Fibroblast of lung (primary cell): ENCODE measurements at regions not wholly inside any gene's neighbourhood (a gene's known extent, or its start where the extent isn't known, plus 50 kb on each side); places are given as distances from the start of the nearest gene placed in this dataset.

Experiments
- CTCF ChIP-seq, 2 donors: IDR thresholded peaks in 1 of 2; conservative IDR thresholded peaks in 1 of 2; 1 replicate in 1 of 2; 2 replicates in 1 of 2; pipeline ENCODE4 v1.5.1; 2011 to 2012; ENCODE audit warnings: low read length in 2 of 2, control low read depth in 1 of 2, inconsistent platforms in 1 of 2, low read depth in 1 of 2, mild to moderate bottlenecking in 1 of 2
- EZH2 ChIP-seq: IDR thresholded peaks from 2 replicates; pipeline ENCODE4 v1.5.1; 2012; ENCODE audit warnings: low read length, control low read depth, mild to moderate bottlenecking; ENCODE audit errors: missing control alignments

- TF ChIP-seq EZH2 (no peak), CTCF (conservative IDR thresholded peaks at IDR 0.05 in 1 of 2, IDR thresholded peaks at IDR 0.05 in 1 of 2; ENCODE audit: low read depth in 1 of 2, low read length in 2 of 2) (no peak)
Observed at GRCh38 chr13:66195238-66195637, 1034.9 kb downstream of the PCDH9 start.
